Stimulated activated CD8-positive, alpha-beta memory T cell treated with anti-CD3 and anti-CD28 coated beads, Interleukin-15, amount 100 ng/mL, for 48 hours (primary cell): ENCODE measurements at regions not wholly inside any gene's neighbourhood (a gene's known extent, or its start where the extent isn't known, plus 50 kb on each side); places are given as distances from the start of the nearest gene placed in this dataset.
"Not testable (repeated sequence)": the region's sequence is repeated elsewhere in the genome, so short reads cannot be mapped to it uniquely, and the experiment has no call there.

Experiments used
- DNase-seq, 2 donors: peaks; one replicate each; pipeline ENCODE4 v3.0.0-alpha.2; 2020; ENCODE audit warnings: low read depth in 2 of 2

DNA sequence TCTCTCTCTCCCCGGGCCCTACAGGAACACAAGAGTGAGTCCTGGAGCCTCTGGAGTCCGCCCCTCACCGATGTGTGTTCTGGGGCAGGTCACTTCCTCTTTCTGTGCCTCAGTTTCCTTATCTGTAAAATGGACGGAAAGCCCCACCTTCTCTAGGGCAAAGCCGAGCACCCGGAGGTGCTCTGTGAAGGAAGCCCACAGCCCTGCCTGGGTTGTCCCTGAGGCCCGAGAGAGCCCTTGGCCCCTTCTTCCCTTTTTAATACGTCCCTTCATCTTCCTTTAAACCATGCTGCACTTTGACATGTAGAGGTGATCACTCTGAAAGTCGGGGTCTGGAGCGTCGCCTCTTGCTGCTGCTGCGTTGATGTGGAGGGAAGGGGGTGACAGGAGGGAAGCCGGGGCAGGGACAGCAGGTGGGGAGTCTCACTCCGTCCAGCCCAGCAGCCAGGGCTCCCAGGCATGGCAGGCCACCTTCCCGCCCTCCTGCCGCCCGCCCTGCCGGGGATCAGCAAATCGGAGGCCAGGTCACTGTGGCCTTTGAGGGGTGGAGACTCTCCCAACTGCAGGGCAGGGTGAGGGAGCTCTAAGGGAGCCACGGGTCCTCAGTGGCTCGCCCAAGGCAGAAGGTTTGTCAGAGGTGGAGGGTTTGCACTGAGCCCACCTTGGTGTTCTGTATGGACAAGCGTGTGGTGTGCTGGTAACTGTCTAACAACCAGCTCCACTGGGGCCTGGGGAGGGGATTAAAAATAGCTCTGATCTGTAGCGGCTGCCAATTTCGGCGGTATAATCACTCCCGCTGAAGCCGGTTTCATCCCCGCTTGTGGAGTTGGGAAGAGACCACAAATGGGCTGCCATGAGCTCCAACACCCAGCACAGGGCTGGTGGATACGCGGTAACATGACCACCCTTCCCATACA is 135.9 kb upstream of the ID2 start:
- DNase-seq = no peak

DNA sequence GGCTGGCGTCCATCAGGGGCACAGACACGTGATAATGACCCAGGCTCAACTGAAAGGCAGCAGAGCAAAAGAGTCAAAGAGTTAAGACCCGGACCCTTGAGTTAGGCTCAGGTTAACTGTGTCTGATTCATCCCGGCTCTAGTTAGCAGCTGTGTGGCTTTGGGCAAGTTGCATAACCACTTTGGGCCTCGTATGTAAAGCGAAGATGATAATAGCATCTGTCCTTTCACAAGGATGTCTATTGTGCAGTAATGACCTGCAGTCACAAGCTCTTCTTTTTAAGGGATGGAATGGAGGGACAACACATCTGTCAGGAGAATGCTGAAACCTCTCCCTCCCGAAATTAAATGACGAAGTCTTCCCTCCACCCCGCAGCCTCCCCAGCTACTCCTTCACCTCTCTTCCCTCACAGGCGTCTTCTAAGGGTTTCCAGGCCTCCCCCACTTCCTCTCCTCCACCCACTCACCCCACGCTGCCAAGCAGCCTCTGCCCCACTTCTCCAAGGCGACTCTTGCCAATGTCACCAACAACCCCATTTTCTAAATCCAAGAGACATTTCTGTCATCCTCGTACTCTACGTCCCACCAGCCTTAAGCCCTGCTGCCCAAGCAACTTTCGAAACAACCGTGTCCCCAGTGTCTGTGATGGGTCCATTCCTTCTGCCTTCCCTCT is 135.1 kb upstream of the ID2 start:
- no peak for DNase-seq

DNA sequence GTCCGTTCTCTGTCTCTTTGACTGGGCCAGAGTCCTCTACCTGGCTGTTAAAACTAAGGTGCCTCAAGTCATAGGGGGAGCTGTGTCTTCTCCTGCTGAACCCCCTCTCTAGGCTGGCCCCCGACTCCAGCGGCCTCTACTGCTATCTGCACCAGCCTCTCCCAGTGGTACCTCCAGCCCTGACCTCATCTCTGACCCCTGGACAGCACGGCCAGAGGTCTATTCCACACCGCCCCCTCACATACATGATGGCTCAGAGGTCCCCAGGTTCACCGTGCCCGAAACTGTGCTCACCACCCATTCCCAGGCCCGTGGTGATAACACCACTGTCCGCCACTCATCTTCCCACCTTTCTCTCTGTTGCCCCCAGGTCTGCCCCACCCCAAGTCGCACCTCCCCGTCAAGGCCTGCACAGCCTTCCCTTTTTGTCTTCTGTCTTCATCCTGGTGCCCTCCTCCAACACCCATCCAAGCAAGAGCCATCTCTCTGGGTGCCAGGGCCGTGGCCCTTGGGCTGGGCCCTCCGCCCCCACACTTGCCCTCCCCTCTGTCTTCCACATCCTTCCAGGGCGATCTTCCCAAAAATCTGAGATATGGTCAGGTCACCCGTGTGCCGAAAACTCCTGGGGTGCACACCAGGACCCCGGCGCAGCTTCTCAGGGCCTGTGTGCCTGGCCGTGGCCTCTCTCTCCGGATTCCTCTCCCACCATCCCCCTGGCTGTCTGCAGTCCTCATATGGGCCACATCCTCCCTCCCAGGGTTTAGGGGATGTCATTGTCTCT is 134.4 kb upstream of the ID2 start:
- no peak for DNase-seq

DNA sequence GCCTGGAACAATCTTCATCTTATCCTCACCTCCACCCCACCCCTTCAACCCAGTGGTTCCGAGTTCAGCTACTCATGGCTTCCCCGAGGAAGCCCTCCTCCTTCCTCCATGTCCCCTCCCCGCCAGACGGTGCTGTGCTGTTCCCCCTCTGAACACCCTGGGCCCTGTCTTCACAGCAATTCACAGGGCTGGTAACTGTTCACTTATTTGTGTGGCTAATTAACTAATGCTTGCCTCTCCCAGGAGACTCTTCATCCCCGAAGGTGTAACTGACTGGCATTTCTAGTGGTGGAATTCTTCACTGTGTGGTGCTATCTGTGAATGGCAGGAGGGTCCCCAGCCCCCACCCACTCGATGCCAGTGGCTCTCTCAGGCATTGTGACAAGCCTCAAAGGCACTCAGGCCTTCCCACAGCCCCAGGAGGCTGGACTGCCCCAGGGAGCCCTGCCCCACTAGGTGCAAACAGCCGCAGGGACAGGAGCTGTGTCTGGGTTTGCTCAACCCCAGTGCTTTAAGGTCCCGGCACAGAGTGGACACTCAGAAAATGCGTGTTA is 133.7 kb upstream of the ID2 start:
- no peak for DNase-seq

DNA sequence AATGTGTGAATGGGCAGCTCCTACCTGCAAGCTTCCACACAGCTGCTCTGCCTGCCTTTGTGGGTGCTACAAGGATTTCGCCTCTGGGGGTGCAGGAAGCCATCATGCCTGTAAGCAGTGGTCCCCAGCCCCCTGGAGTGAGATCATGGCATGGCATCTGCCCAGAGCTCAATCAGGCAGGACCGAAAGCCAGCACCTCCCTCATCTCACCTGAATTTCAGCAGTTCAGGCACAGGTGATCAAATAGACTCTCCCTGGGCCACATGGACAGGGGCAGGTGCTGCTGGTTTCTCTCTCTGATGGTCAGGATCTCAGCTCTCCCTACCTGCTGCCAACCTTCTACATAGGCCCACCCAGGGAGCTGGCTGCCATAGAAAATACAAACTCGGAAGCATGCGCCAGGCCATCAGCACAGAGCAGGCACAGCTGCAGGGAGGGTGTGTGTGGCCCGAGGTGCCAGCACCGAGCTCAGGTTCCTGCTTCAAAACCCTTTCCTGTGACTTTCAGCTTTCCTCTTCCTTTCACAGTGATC is 133.2 kb upstream of the ID2 start:
- no peak for DNase-seq

DNA sequence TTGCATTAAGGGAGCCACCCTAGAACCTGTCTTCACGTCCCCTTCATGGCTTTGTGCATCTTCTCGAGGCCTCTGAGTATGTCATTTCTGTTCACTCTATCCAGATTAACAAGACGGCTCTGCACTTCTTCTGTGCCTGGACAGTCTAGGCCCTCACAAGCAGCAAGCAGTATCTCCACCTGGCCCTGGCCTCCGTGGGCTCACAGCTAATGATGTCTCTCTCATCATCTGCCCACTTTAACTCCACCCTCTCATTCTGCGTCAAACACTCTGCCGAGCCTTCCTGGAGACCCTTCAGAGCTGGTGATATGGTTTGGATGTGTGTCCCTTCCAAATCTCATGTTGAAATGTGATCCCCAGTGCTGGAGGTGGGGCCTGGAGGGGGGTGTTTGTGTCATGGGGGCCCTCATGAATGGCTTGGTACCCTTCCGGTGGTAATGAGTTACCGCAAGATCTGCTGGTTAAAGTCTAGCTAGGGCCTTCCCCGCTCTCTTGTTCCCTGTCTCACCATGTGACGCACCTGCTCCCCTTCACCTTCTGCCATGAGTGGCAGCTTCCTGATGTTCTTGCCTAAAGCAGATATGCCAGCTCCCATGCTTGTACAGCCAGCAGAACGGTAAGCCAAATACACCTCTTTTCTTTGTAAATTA is 132.5 kb upstream of the ID2 start:
- no peak for DNase-seq

DNA sequence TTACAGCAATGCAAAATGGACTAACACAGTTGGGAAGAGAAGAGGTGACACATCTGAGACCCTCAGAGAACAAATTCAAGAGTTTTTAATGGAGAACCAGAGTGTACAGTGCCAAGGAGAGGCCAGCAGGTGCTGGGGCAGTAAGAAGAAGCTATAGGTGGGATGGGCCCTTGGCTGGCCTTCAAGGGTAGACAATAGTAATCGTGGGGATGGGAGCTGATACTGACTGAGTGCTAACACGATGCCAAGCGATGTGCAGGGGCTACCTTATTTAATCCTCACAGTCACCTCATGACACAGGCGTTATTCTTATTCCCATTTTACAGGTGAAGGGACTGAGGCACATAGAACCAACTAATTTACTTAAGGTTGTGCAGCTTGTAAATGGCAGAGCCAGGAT is 131.9 kb upstream of the ID2 start:
- DNase-seq = no peak

DNA sequence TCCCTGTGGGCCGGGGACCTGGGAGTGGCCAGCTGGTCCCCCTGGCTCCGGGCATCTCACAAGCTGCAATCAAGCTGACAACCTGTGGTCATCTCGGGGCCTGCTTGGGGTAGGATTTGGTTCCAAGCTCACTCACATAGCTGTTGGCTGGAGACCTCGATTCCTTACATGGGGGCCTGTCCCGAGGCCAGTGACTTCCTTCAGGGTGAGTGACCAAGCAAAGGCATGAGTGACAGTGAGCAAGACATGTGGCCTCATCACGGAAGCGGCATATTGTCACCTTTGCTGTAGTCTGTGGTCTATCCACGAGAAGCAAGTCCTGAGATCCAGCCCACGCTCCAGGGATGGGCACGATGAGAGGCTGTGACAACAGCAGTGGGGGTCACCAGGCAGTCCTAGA is 131.4 kb upstream of the ID2 start:
- DNase-seq = no peak

DNA sequence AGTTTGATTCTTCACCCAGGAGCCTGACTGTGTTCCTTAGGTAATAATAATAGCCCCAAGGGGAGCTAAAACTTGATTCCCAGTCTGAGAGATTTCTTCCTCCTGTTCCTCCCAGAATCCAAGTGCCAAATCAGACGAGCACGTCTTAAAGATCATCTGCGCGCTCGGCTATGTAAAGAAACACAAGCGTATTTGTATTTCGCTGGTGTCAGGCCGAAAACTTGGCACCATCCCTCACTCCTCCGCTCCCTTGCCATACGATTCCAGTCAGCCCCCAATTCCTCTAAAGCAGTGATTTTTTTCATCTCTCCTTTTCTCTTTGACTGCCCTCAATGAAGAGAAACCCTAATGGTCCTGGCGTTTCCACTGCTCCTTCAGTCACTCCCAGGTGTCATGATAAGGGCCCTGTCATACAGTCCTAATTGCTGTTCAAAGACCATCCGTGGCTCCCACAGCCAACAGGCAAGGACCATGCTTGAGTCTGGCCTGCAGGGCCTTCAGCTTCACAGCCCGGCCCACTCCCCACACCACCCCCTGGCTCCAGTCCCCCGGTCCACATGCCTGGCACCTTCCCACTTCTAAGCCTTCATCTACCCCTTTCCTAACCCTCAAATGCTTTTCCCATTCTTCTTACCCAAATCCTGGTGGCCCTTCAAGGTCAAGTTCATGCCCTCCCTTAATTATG is 130.8 kb upstream of the ID2 start:
- DNase-seq = no peak

DNA sequence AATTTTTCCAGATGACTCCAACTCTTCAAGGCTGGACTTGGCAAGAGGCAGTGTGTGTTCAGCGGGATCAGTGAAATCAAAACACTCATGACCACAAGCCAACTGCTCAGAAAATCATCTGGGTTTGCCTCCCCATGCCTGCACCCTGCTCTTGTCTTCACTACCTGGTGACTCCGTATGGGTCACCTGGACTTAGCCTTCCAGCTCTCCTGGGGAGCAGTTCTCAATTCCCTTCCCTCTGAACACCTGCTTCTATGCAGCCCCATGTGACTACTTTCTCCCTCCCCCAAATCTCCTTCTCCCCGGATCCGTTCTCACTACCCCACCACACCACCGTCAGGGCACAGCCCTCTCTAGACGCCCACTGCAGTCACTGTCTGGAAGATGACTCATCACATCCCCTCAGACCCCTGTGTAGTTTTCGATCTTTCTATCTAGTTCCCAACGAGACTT is 130.2 kb upstream of the ID2 start:
- peak; percentile 34 to 39 for DNase-seq

DNA sequence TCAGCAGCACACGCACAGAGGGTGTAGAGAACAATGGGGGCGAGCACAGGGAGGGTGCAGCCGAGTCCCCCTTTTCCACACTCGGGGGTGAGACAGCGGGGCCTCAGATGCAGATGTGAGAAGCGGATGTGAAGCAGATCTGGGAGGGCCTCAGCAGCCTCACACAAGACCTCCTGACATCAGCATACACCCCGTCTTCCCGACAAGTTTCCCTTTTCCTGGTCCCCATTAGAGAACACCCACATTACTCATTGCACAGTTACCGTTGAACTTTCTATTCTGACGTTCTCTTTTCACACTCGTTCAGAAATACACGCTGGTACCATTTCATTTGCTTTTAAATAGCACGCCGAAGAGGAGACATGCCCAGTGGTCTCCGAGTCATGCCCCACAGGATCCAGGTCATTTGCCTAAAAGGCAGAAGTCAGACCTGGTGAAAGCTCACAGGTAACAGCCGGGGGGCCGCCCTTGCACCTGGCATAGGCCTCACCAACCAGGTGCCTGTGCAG is 129.5 kb upstream of the ID2 start:
- no peak for DNase-seq

DNA sequence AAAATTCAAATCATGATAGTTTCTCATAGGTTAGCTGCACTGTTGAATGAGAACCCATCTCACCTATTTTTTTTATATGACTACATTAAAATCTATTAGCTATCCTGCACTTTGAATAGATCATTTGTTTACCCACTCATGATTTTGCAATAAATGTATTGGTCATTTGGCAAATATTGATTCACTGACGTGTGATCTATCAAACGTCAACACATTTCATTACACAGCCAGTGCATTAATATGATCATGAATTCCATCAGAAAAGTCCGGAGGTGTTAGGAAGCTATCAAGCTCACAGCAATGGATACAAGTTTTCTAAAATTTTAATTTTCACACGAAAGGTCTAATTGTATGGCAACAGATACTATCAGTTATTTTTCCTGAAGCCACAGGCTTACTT is 128.2 kb upstream of the ID2 start:
- DNase-seq = no peak

DNA sequence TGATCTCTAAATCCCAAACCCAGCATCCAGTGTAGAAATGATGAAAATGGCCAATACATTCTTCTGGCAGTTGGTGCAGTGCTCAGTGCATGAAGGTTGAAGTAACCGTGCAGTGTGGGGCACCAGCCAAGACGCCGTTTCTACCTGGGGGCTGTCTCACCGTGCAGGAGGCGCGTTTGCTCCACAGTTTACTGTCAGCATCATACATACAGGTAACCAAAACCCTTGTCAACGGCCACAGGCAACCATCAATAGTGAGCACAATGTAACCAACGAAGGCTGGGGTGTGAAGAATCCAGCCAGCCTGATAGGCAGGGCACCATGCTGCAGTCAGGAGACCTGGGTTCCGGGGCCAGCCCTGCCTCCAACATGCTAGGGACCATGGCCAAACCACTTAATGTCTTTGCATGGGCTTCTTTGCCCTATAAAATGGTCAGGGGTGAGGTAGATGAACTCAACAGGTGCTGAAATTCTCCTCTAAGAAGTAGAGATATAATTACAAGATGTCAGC is 127.5 kb upstream of the ID2 start:
- no peak for DNase-seq

DNA sequence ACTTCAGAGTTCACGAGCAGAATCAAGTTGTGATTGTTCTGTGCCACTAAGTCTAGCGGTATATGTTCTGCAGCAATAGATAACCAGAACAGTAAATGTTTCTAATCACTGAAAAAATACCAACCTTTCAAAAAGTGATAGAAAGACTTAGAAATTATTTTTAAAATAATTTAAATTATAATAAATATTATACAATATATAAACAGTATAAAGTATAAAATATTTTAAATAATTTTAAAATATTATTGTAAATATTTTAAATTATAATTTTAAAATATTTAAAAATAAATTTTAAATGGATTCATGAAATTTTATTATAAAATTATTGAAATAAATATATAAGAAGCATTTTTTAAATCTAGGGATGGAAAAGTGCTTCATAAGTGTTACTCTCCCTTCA is 126.3 kb upstream of the ID2 start:
- no peak for DNase-seq

DNA sequence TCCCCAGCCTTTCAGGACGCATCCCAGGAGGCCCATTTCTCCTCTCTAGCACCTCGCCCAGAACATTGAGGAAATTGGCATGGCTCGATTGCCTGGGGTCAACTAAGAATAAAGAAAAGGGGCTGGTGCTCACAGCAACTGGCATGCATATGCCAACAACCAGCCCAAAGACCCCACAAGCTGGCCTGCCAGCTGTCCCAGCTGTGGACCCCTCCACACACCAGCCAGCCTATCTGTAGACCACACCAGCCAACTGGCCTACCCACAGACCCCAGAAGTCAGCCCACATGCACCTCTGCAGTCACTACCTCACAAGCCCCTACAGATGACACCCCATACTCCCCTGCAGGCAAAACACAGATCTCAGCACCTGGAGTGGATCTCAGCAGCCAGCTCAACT is 123.8 kb upstream of the ID2 start:
- no peak for DNase-seq

DNA sequence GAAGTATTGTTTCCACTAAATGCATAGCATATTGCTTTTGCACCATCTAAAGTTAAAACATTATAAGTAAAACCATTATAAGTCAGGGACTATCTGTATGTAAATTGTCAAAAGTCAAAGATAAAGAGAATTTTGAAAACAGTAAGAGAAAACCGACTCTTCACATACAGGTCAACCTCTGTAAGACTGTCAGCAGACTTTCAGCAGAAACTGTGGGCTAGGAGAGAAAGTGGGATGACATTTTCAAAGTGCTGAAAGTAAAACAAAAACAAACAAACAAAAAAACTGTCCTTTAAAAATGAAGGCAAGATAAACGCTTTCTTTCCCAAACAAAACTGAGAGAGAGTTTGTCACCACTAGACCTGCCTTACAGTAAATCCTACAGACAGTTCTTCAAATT is 122.9 kb upstream of the ID2 start:
- no peak for DNase-seq

DNA sequence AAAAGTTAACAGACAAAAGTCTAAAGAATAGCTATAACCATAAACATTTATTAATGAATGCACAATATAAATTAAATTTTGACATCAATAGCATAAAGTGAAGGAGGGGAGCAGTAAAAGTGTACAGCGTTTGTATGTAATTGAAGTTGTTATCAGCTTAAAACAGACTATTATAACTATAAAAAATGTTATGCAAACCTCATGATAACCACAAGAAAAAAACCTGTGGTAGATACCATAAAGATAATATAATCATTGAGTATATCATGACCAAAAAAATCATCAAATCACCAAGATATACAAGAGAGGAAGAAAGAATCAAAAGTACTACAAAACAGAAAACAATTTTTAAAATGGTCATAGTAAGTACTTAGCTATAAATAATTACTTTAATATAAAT is 122.1 kb upstream of the ID2 start:
- DNase-seq = no peak

DNA sequence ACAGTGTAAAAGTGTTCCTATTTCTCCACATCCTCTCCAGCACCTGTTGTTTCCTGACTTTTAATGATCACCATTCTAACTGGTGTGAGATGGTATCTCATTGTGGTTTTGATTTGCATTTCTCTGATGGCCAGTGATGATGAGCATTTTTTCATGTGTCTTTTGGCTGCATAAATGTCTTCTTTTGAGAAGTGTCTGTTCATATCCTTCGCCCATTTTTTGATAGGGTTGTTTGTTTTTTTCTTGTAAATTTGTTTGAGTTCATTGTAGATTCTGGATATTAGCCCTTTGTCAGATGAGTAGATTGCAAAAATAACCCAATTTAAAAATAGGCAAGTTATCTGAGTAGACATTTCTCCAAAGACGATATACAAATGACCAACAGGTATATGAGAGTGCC is 120.2 kb upstream of the ID2 start:
- not testable (repeated sequence) for DNase-seq

DNA sequence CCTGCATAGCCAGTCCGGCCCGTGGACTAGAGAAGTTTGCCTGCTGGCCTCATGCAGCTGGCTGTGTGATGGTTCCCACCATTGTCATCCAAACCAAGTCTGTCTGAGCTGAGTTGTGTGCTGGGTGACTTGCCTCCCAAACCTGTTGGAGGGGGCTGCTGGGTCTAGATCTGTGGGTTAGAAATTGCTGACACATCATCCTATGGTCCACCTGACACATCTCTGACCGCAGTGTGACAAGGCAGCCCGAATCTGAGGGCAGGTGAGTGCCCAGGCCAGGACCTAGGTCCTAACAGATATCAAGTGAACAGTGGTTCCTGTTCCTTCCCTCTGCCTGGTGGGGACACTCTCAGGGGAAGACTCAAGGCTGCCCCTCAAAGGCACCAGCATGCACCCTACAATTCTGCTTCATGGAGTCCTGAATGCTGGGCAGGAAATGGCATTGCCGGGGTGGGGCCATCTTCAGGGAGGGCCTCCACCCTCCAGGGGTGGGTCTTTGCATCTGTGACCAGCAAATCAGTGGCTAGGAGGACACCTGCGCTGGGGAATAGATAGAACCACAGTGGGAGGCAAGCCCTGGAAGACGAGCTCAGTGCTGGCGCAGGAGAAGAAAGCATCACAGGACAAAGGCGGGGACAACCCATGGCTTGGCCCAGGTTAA is 117.9 kb upstream of the ID2 start:
- no peak for DNase-seq

DNA sequence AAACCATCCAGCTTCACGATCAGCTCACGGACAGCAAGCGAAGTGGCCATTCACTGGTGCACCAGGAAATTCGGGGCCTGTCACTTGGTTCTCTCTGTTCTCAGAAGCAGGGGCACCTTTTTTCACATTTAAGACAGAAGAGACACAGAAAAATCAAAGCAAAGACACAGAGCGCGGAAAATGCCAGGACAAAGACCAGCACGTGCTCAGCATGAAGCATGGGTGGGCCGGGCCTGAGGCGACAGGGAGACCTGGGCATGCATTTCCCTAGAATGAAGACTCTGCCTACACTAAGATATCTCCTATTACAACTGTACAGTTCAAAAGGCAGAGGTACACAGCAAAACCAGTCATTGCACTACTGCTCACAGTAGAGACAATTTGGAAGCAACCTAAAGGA is 117.4 kb upstream of the ID2 start:
- DNase-seq = no peak
